ENCODE measurements at regions not wholly inside any gene's neighbourhood (a gene's known extent, or its start where the extent isn't known, plus 50 kb on each side); places are given as distances from the start of the nearest gene placed in this dataset.

GRCh38 chr2:106685180-106685897 is 198.2 kb downstream of the CD8B2 start:
- no peak for TF ChIP-seq CTCF (IDR thresholded peaks at IDR 0.05)
- no peak for TF ChIP-seq POLR2A (IDR thresholded peaks at IDR 0.05)
- no peak overlapping the region for H3K4me3 ChIP-seq (ENCODE audit: low read depth, poor library complexity, severe bottlenecking)
- no peak for DNase-seq (ENCODE audit: low spot score in 2 of 2)
- WGBS, 2 donors: 93 to 96% methylated on average over 2 of the region's 2 CpGs
- intact Hi-C loops (cut with DNase I; ENCODE audit: low total_unique reads): no loop called here

GRCh38 chr2:106686814-106687213 is 199.2 kb downstream of the ST6GAL2 start:
- intact Hi-C loops (cut with DNase I; ENCODE audit: low total_unique reads): no loop called here
- WGBS, 2 donors: 70 to 84% methylated on average over 1 of the region's 1 CpG
- no peak for TF ChIP-seq POLR2A (IDR thresholded peaks at IDR 0.05)
- no peak for DNase-seq (ENCODE audit: low spot score in 2 of 2)
- no peak overlapping the region for H3K4me3 ChIP-seq (ENCODE audit: low read depth, poor library complexity, severe bottlenecking)

- H3K4me3 ChIP-seq (ENCODE audit: low read depth, poor library complexity, severe bottlenecking): no peak overlapping the region
- TF ChIP-seq POLR2A (IDR thresholded peaks at IDR 0.05): no peak
- no peak for TF ChIP-seq CTCF (IDR thresholded peaks at IDR 0.05)
- 88 to 92% methylated on average over 4 of the region's 4 CpGs for WGBS, 2 donors
Measured at GRCh38 chr2:106694964-106695470, 190.9 kb downstream of the ST6GAL2 start.

GRCh38 chr2:106695919-106696318 is 190.0 kb downstream of the ST6GAL2 start:
- 57 to 65% methylated on average over 5 of the region's 5 CpGs for WGBS, 2 donors
- DNase-seq (ENCODE audit: low spot score in 2 of 2): no peak
- intact Hi-C loops (cut with DNase I; ENCODE audit: low total_unique reads): no loop called here
- no peak overlapping the region for H3K4me3 ChIP-seq (ENCODE audit: low read depth, poor library complexity, severe bottlenecking)
- no peak for TF ChIP-seq POLR2A (IDR thresholded peaks at IDR 0.05)
- TF ChIP-seq CTCF (IDR thresholded peaks at IDR 0.05): no peak

More at GRCh38 chr2:106694964-106695470, 190.9 kb downstream of the ST6GAL2 start:
- intact Hi-C loops (cut with DNase I; ENCODE audit: low total_unique reads): no loop called here
- DNase-seq (ENCODE audit: low spot score in 2 of 2): no peak

GRCh38 chr2:106700616-106701015 is 185.4 kb downstream of the ST6GAL2 start:
- no peak for DNase-seq (ENCODE audit: low spot score in 2 of 2)
- H3K4me3 ChIP-seq (ENCODE audit: low read depth, poor library complexity, severe bottlenecking): no peak overlapping the region
- intact Hi-C loops (cut with DNase I; ENCODE audit: low total_unique reads): no loop called here
- no peak for TF ChIP-seq POLR2A (IDR thresholded peaks at IDR 0.05)
- TF ChIP-seq CTCF (IDR thresholded peaks at IDR 0.05): no peak

GRCh38 chr2:106701203-106702022 is 184.6 kb downstream of the ST6GAL2 start:
- intact Hi-C loops (cut with DNase I; ENCODE audit: low total_unique reads): no loop called here
- DNase-seq (ENCODE audit: low spot score in 2 of 2): no peak
- TF ChIP-seq POLR2A (IDR thresholded peaks at IDR 0.05) (no peak), CTCF (IDR thresholded peaks at IDR 0.05) (no peak)
- no peak overlapping the region for H3K4me3 ChIP-seq (ENCODE audit: low read depth, poor library complexity, severe bottlenecking)
- WGBS, 2 donors: 42 to 44% methylated on average over 3 of the region's 3 CpGs

All from lower leg skin (tissue), 4 donors.